Right atrium auricular region (tissue), 2 donors: ENCODE measurements at regions not wholly inside any gene's neighbourhood (a gene's known extent, or its start where the extent isn't known, plus 50 kb on each side); places are given as distances from the start of the nearest gene placed in this dataset.

Experiments used
- DNase-seq: peaks from one replicate; pipeline ENCODE4 v3.0.0-alpha.2; 2019; ENCODE audit warnings: low spot score
- H3K27ac ChIP-seq, 2 donors: fragments of 200-600 bp; sonication (generic); 1 replicate in 1 of 2; 2 replicates in 1 of 2; pipeline ENCODE4 v1.5.1; 2016 to 2019
- H3K27me3 ChIP-seq, 2 donors: fragments of 200-600 bp; sonication (generic); one replicate each; pipeline versions ENCODE4 v1.5.1 to v1.6.0; 2017 to 2019
- H3K36me3 ChIP-seq: fragments of 200-600 bp; sonication (generic); one replicate; pipeline ENCODE4 v1.5.1; 2016
- H3K4me1 ChIP-seq, 2 donors: fragments of 200-600 bp; sonication (generic); one replicate each; pipeline versions ENCODE4 v1.5.1 to v1.6.0; 2017 to 2019
- H3K4me3 ChIP-seq, 2 donors: fragments of 200-600 bp; sonication (generic); 1 replicate in 1 of 2; 2 replicates in 1 of 2; pipeline ENCODE4 v1.5.1; 2017 to 2019; ENCODE audit warnings: mild to moderate bottlenecking in 1 of 2, moderate library complexity in 1 of 2
- H3K9me3 ChIP-seq, 2 donors: fragments of 200-600 bp; sonication (generic); one replicate each; pipeline ENCODE4 v1.5.1; 2019
- CTCF ChIP-seq, 2 donors: fragments of 200-600 bp; sonication (generic); IDR thresholded peaks; one replicate each; pipeline ENCODE4 v1.5.1; 2019; ENCODE audit warnings: antibody characterized with exemption in 2 of 2

DNA sequence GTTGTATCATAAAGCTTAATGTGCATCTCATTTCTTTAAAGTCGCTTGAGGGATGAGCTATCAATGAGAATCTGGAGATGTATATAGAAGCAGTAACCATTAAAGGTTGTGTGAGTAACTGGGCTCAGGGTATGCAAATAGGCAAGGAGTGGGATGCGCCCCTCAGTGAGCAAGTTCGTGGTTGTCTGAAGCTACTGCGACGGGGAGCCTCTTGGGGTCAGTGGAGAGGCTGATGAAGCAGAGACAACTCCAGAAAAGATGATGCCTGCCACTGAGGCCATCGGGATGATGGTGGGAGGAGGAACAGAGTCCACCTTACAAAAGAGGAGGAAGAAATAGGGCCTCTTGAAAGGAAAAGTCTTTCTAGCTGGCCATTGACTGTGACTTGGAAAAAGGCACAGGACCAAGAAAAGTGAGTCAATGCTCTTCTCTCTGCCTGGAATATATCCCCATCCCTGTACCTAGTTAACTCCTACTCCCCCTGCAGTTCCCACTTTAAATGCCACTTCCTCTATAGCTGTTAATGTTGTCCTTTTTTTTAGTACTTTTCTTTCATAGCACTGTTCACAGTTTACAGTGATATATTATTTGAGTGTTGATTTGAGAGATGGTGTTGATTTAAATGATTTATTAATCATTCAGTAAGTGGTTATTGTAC lies 51.4 kb upstream of the LSM6 start:
- Histone ChIP-seq H3K9me3 (no peaks in the 10 kb centered on the region), H3K36me3 (no peaks in the 10 kb centered on the region), H3K27me3 (no peaks in the 10 kb centered on the region), H3K4me3 (no peak overlapping the region), H3K4me1 (no peaks in the 10 kb centered on the region), H3K27ac (no peak overlapping the region)
- no peak for DNase-seq
- no peak for TF ChIP-seq CTCF (IDR thresholded peaks at IDR 0.05)

DNA sequence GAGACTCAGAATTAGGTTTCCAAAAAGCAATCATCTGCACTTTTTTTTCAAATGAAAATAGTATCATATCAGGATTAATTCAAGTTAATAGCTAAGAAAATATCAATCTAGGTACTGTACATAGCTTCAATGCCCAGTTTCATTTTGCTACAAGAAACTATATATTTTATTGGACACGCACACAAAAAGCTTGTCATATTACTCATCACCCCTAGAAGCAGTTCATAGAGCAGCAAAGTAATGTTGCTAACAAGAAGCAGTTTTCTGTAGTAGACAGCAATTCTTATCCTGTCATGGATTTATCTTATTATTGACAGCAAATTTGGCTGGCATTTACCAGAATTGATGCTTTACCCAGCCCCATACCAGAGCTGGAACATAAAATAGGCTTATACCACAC lies 52.3 kb upstream of the LSM6 start:
- no peaks in the 10 kb centered on the region for H3K27me3 ChIP-seq
- TF ChIP-seq CTCF (IDR thresholded peaks at IDR 0.05), result no peak
- H3K9me3 ChIP-seq, result no peaks in the 10 kb centered on the region
- no peak overlapping the region for H3K27ac ChIP-seq
- DNase-seq, result no peak
- no peaks in the 10 kb centered on the region for H3K36me3 ChIP-seq
- no peaks in the 10 kb centered on the region for H3K4me1 ChIP-seq
- H3K4me3 ChIP-seq, result no peak overlapping the region

DNA sequence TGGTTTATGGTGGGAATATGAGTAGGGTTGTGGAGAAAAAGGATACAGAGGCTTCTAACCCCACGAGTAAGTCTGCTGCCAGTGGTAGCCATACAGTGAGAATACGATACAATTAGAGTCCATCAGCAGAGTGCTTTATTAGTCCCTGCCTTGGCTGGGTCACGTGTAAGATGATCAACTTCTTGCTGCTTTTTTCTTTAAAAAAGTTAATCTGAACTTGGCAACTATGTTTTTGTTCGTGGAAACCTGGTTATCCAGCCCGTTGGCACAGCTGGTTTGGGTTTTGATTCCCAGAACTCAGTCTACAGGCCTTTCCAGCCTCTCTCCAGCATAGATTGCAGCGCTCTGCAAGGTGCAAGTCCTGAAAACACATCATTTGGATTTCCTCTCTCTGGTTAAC lies 53.1 kb upstream of the LSM6 start:
- Histone ChIP-seq H3K27ac (no peak overlapping the region), H3K9me3 (no peaks in the 10 kb centered on the region), H3K27me3 (no peaks in the 10 kb centered on the region), H3K4me3 (no peak overlapping the region), H3K36me3 (no peaks in the 10 kb centered on the region), H3K4me1 (no peaks in the 10 kb centered on the region)
- TF ChIP-seq CTCF (IDR thresholded peaks at IDR 0.05), result no peak
- DNase-seq, result no peak

GRCh38 chr4:146121757-146122156 lies 53.8 kb upstream of the LSM6 start:
- no peak for TF ChIP-seq CTCF (IDR thresholded peaks at IDR 0.05)
- Histone ChIP-seq H3K36me3 (no peaks in the 10 kb centered on the region), H3K27ac (no peak overlapping the region), H3K4me1 (no peaks in the 10 kb centered on the region), H3K27me3 (no peaks in the 10 kb centered on the region), H3K4me3 (no peak overlapping the region), H3K9me3 (no peaks in the 10 kb centered on the region)
- DNase-seq, result no peak

- TF ChIP-seq CTCF (IDR thresholded peaks at IDR 0.05), result no peak
- Histone ChIP-seq H3K27me3 (no peaks in the 10 kb centered on the region), H3K27ac (no peak overlapping the region), H3K9me3 (no peaks in the 10 kb centered on the region), H3K4me3 (no peak overlapping the region), H3K36me3 (no peaks in the 10 kb centered on the region), H3K4me1 (no peaks in the 10 kb centered on the region)
- DNase-seq, result no peak
Measured at GRCh38 chr4:146119845-146120404, 55.6 kb upstream of the LSM6 start.

DNA sequence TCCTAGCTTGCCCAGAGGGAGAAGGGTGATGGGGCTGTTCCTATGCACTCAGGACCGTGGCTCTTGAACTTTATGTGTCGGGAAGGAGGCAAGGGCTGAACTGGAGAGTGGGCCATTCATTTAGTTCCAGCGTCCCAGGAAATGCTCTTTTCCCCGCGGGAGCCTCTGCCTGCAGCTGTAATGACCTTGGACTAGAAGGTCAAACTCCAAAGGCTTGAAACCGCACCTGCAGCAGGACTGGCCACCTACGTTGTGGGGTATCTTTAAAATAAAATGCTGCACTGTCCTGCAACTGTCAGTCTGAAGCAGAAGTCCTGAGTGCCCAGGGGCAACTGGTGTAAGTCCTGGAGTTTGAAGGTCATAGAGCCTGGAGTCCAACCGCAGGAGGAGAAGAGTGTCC lies 61.5 kb upstream of the LSM6 start:
- Histone ChIP-seq H3K36me3 (no peaks in the 10 kb centered on the region), H3K4me3 (no peak overlapping the region), H3K4me1 (no peaks in the 10 kb centered on the region), H3K27me3 (no peaks in the 10 kb centered on the region), H3K9me3 (no peaks in the 10 kb centered on the region), H3K27ac (no peak overlapping the region)
- no peak for DNase-seq
- no peak for TF ChIP-seq CTCF (IDR thresholded peaks at IDR 0.05)
